Tibial nerve (tissue), 4 donors: ENCODE measurements at regions not wholly inside any gene's neighbourhood (a gene's known extent, or its start where the extent isn't known, plus 50 kb on each side); places are given as distances from the start of the nearest gene placed in this dataset.

Experiments
- CTCF ChIP-seq, 5 experiments: fragments of 200-600 bp in 3 of 5; fragments of 450-650 bp in 2 of 5; sonication (generic) in 3 of 5; IDR thresholded peaks; one replicate each; pipeline ENCODE4 v1.5.1; 2016 to 2019; ENCODE audit warnings: antibody characterized with exemption in 5 of 5, mild to moderate bottlenecking in 3 of 5, moderate library complexity in 2 of 5
- EP300 ChIP-seq, 2 donors: sonication (generic); formaldehyde crosslinking; IDR thresholded peaks; one replicate each; pipeline ENCODE4 v1.6.1; 2017; ENCODE audit warnings: antibody characterized with exemption in 2 of 2, mild to moderate bottlenecking in 1 of 2
- POLR2A ChIP-seq, 2 donors: fragments of 450-650 bp; IDR thresholded peaks; one replicate each; pipeline ENCODE4 v1.6.1; 2017; ENCODE audit warnings: antibody characterized with exemption in 2 of 2, mild to moderate bottlenecking in 2 of 2, moderate library complexity in 2 of 2

- TF ChIP-seq CTCF (IDR thresholded peaks at IDR 0.05) (no peak), POLR2A (IDR thresholded peaks at IDR 0.05) (no peak), EP300 (IDR thresholded peaks at IDR 0.05) (no peak)
These were observed 297.9 kb upstream of the PCSK5 start for GRCh38 chr9:75592586-75592985.
